GM19455 (cell line): ENCODE measurements at regions not wholly inside any gene's neighbourhood (a gene's known extent, or its start where the extent isn't known, plus 50 kb on each side); places are given as distances from the start of the nearest gene placed in this dataset.
"Not testable (repeated sequence)": the region's sequence is repeated elsewhere in the genome, so short reads cannot be mapped to it uniquely, and the experiment has no call there.

Experiments used
- ATAC-seq: cut with Tn5 transposase; IDR thresholded peaks from one replicate; pipeline ENCODE4 v1.9.1; 2021; ENCODE audit not compliant: unreplicated experiment

GRCh38 chr6:104676679-104677078, 183.0 kb downstream of the HACE1 start:
- not testable (repeated sequence) for ATAC-seq

DNA sequence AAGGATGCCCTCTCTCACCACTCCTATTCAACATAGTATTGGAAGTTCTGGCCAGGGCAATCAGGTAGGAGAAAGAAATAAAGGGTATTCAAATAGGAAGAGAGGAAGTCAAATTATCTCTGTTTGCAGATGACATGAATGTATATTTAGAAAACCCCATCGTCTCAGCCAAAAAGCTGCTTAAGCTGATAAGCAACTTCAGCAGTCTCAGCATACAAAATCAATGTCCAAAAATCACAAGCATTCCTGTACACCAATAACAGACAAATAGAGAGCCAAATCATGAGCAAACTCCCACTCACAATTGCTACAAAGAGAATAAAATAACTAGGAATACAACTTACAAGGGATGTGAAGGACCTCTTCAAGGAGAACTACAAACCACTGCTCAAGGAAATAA, 184.6 kb downstream of the HACE1 start:
- ATAC-seq = not testable (repeated sequence)

- ATAC-seq = not testable (repeated sequence)
Measured at GRCh38 chr6:104673078-104673477, 186.6 kb downstream of the HACE1 start.

DNA sequence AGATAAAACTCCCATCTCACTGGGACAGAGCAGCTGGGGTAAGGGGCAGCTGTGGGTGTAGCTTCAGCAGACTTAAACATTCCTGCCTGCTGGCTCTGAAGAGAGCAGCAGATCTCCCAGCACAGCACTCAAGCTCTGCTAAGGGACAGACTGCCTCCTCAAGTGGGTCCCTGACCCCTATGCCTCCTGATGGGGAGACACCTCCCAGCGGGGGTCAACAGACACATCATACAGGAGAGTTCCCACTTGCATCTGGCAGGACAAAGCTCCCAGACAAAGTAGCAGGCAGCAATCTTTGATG, 188.2 kb downstream of the HACE1 start:
- not testable (repeated sequence) for ATAC-seq

DNA sequence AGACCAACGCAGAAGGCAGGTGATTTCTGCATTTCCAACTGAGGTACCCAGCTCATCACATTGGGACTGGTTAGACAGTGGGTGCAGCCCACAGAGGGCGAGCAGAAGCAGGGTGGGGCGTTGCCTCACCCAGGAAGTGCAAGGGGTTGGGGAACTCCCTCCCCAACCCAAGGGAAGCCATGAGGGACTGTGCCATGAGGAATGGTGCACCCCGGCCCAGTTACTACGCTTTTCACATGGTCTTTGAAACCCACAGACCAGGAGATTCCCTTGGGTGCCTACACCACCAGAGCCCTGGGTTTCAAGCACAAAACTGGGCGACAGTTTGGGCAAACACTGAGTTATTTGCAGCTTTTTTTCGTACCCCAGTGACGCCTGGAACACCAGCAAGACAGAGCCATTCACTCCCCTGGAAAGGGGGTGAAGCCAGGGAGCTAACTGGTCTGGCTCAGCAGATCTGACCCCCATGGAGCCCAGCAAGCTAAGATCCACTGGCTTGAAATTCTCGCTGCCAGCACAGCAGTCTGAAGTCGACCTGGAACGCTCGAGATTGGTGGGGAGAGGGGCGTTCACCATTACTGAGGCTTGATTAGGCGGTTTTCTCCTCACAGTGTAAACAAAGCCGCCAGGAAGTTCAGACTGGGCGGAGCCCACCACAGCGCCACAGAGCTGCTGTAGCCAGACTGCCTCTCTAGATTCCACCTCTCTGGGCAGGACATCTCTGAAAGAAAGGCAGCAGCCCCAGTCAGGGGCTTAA, 188.7 kb downstream of the HACE1 start:
- not testable (repeated sequence) for ATAC-seq

DNA sequence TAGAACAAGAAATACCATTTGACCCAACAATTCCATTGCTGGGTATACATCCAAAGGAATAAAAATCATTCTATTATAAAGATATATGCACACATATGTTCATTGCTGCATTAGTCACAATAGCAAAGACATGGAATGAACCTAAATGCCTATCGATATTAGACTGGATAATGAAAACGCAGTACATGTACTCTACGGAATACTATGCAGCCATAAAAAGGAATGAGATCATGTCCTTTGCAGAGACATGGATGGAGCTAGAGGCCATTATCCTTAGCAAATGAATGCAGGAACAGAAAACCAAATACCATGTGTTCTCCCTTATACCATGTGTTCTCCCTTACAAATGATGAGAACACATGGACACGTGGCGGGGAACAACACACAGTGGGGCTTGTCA, 190.2 kb downstream of the HACE1 start:
- ATAC-seq = no peak

DNA sequence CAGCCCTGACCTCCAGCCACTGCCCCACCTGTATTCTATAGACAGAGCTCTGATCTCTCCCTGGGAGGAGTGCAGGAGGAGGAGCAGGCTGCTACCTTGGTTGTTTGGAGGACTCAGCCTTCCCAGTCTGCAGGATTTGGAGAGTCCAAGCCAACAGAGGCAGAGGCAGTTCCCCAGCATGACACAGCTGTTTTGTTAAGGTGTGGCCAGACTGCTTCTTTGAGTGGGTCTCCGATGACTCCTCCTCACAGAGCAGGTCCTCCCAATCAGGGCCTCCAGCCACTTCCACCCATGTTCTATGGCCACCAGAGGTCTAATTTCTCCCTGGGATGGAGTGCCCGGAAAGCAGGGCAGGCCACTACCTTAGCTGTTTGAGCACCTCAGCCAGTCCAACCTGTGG, 203.5 kb downstream of the HACE1 start:
- no peak for ATAC-seq

GRCh38 chr6:104653781-104654180, 205.9 kb downstream of the HACE1 start:
- no peak for ATAC-seq

GRCh38 chr6:104648347-104648746, 211.4 kb downstream of the HACE1 start:
- ATAC-seq = no peak

GRCh38 chr6:104644848-104645247, 214.9 kb downstream of the HACE1 start:
- no peak for ATAC-seq

GRCh38 chr6:104642871-104643270, 216.8 kb downstream of the HACE1 start:
- no peak for ATAC-seq

DNA sequence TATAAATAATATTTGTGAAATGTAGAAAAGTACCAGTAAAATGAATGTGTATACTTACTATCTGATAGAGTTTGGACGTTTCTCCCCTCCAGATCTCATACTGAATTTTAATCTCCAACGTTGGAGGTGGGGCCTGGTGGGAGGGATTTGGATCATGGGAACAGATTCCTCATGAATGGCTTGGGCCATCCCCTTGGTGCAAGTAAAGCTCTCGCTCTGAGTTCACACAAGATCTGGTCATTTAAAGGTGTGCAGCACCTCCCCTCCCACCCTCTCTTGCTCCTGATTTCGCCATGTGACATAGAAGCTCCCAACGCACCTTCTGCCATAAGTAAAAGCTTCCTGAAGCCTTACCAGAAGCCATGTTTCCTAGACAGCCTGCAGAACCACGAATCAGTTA, 219.0 kb downstream of the HACE1 start:
- no peak for ATAC-seq

- ATAC-seq = no peak
Measured at GRCh38 chr6:104640150-104640700, 219.5 kb downstream of the HACE1 start.

GRCh38 chr6:104639668-104640067, 220.1 kb downstream of the HACE1 start:
- peak; percentile 94 for ATAC-seq

GRCh38 chr6:104638841-104639290, 220.9 kb downstream of the HACE1 start:
- no peak for ATAC-seq

- no peak for ATAC-seq
Measured at GRCh38 chr6:104633125-104633524, 226.6 kb downstream of the HACE1 start.

DNA sequence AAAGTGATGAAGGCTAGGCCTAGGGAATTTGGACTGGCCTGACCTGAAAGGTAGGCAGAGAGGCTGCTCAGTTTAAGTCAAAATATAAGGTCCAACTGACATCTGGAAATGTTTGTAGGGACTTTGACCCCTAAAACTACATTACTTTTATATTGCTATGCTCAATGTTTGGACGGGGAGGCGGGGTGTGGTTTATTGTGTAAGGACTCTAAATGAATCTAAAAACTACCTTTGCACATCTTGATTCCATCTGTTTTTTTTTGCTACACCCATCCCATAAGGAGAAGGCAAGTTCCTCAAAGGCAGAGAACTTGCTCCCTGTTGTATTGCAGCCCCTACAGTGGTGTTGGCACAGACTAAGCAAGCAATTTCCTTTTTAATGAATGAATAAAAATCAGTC, 227.1 kb downstream of the HACE1 start:
- no peak for ATAC-seq

- ATAC-seq = no peak
Measured at GRCh38 chr6:104630955-104631354, 228.8 kb downstream of the HACE1 start.

DNA sequence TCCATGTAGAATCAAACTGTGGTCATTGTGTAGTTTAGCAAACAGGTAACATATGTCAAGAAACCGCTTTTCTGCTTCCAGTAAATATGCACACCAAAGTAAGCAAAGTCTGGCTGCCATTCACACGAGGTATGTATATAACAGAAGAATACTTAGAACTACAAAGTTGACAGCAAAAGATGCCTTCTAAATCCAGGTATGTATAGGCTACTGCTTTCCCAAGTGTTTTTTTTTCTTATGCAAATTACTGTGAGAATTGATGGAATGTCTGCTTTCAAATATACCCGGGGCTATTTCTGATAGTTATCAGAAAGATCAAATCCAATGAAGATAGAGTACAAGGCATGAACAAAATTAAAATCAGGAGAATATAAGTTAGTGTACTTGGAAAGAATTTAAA, 229.2 kb downstream of the HACE1 start:
- ATAC-seq = no peak

DNA sequence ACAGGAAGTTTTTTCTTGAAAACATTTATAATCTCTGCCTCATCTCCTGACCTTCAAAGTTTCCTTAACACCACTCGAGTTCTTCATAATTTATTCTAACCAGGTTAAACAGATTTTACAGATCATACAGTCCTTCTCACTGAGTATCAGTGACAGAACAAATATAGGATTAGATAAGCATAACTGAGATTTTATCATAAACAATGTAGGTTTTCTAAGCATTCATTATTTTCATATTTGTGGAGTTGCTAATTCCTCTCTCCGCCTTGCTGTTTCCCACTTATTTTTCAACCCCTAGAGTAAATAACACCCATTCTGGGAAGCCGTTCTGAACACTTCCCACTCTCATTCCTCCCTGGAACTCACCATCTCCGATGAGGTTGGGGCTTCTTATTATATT, 229.9 kb downstream of the HACE1 start:
- ATAC-seq = no peak

GRCh38 chr6:104625536-104625935, 234.2 kb downstream of the HACE1 start:
- no peak for ATAC-seq

GRCh38 chr6:104623052-104623690, 236.5 kb downstream of the HACE1 start:
- ATAC-seq = peak; percentile 55
